Suprapubic skin (tissue), 3 donors: ENCODE measurements at regions not wholly inside any gene's neighbourhood (a gene's known extent, or its start where the extent isn't known, plus 50 kb on each side); places are given as distances from the start of the nearest gene placed in this dataset.

ENCODE experiments used
- CTCF ChIP-seq, 2 donors: fragments of 200-600 bp in 1 of 2; fragments of 450-650 bp in 1 of 2; sonication (generic) in 1 of 2; IDR thresholded peaks; one replicate each; pipeline ENCODE4 v1.5.1; 2016 to 2019; ENCODE audit warnings: antibody characterized with exemption in 2 of 2, mild to moderate bottlenecking in 1 of 2, moderate library complexity in 1 of 2
- EP300 ChIP-seq: sonication (generic); formaldehyde crosslinking; IDR thresholded peaks from one replicate; pipeline ENCODE4 v1.6.1; 2017; ENCODE audit warnings: antibody characterized with exemption
- POLR2A ChIP-seq, 2 donors: fragments of 450-650 bp; IDR thresholded peaks; one replicate each; pipeline ENCODE4 v1.6.1; 2017; ENCODE audit warnings: antibody characterized with exemption in 2 of 2, mild to moderate bottlenecking in 2 of 2, moderate library complexity in 2 of 2

- TF ChIP-seq POLR2A (IDR thresholded peaks at IDR 0.05): no peak
- no peak for TF ChIP-seq CTCF (IDR thresholded peaks at IDR 0.05)
- no peak for TF ChIP-seq EP300
These were observed 189.7 kb upstream of the HDAC9 start for GRCh38 chr7:18305866-18306265.
